KOPT-K1 (cell line): ENCODE measurements at regions not wholly inside any gene's neighbourhood (a gene's known extent, or its start where the extent isn't known, plus 50 kb on each side); places are given as distances from the start of the nearest gene placed in this dataset.

Experiments
- H3K27ac ChIP-seq: fragments of 200-600 bp; sonication (generic); 2 replicates; pipeline ENCODE4 v1.5.1; 2016; ENCODE audit warnings: antibody characterized with exemption, mild to moderate bottlenecking, low read depth, low read length; ENCODE audit not compliant: poor library complexity, severe bottlenecking
- H3K36me3 ChIP-seq: fragments of 200-600 bp; sonication (generic); 2 replicates; pipeline ENCODE4 v1.5.1; 2017; ENCODE audit warnings: antibody characterized with exemption, mild to moderate bottlenecking, low read length, moderate library complexity; ENCODE audit not compliant: insufficient read depth
- H3K9me3 ChIP-seq: fragments of 200-600 bp; sonication (generic); 2 replicates; pipeline ENCODE4 v1.5.1; 2017; ENCODE audit warnings: antibody characterized with exemption, low read length, mild to moderate bottlenecking; ENCODE audit not compliant: insufficient read depth, poor library complexity, severe bottlenecking

DNA sequence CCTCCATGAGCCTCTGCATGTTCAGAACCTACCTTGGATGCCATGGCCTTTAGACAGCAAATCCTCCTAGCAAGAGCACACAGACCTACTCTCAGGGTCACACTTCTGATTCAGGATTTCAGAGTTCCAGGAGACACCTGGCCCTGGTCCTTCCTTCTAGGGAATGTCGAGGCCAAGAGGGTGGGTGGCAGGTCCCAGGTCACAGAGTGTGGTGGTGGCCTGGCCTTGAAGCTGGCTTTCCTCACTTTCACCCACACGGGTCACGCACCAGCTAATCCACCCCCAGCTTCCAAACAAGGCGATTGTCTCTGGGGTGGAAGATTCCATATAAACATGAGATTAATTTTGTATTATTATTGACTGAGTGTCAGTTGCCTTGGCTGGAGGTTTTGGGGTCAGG is 328.3 kb upstream of the RTL1 start:
- Histone ChIP-seq H3K36me3 (no peaks in the 10 kb centered on the region), H3K27ac (peak overlapping the region; percentile 32), H3K9me3 (no peaks in the 10 kb centered on the region)

DNA sequence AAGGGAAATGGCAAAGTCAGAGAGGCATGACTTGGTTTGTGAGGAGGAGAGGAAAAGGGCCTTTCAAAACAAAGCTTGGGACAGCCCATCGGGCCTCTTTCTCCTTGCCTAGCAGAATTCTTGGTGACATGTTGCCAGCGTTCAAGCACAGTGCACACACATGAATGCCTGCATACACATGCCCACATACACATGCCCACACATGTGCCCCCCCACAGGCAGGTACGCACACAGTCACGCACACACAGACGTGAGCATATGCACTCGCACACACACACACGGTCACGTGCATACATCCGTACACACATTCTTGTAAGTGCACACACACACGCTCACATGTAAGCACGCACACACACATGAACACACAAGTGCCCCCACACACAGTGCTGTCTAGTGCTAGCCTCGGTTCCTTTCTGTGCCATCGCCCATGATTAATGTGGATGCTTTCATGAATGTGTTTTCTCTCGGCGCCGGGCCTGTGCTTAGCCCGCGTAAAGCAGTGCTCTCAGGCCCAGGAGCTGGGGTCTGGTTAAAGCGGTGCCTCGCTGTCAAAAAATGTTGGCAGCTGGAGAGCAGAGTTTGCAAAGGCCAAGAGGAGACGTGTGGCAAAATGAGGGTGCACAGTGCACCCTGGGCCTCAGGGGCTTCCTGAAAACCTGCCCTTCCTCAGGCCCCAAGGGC is 328.8 kb upstream of the DIO3 start:
- Histone ChIP-seq H3K27ac (peak overlapping the region; percentile 72), H3K36me3 (no peaks in the 10 kb centered on the region), H3K9me3 (no peaks in the 10 kb centered on the region)

DNA sequence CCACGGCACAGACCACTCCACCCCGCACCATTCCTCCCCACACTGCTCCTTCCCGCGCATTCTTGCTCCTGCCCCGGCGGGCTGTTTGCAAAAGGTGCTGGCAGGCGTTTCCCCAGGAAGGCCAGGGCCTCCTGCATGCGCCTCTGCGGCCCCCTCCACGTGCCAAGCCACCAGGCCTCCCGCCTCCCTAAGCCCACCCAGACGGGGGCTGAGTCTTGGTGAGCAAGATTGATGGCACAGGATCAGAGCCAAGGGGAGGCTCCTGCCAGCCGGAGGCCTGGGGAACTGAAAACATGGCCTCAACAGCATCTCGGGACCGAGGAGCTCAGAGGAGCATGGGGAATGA is 328.3 kb upstream of the DIO3 start:
- Histone ChIP-seq H3K36me3 (no peaks in the 10 kb centered on the region), H3K9me3 (no peaks in the 10 kb centered on the region), H3K27ac (peak overlapping the region; percentile 72)

DNA sequence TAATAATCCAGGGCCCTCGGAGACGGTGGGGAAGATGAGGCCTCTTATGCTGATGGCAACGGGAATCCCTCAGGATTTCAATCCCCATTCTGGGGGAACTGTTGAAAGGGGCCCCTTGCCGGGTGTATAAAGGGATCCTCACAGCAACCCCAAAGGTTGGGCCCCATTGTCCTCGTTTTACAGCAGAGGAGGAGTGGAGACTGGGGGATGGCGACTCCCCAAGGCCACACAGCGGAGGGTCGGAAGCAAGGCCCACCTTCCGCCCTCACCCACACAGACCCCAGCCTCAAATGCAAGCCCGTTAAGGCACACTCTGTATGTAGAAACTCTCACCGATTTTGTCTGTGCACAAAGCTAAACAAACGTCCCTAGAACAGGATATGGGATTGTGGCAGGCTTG is 327.9 kb upstream of the DIO3 start:
- H3K36me3 ChIP-seq, result no peaks in the 10 kb centered on the region
- no peaks in the 10 kb centered on the region for H3K9me3 ChIP-seq
- peak overlapping the region; percentile 72 for H3K27ac ChIP-seq

DNA sequence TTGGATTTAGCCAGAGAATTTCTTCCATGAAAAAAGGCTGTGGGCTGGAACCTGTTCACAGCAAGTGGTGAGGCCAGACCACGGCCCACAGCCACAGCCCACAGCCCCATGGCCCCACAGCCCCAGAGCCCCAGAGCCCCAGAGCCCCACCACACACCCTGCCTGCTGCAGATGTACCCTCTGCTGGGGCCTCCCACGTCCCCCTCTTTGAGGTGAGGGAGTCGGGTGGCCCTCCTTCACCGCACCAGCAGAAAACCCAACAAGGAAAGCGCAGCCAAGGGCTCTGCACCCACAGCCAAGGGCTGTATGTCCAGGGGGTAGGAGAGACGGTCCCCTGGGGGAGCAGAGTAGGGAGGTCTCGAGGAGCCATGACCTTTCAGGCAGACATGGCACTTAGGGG is 327.5 kb upstream of the DIO3 start:
- H3K9me3 ChIP-seq, result no peaks in the 10 kb centered on the region
- H3K27ac ChIP-seq, result peak overlapping the region; percentile 72
- no peaks in the 10 kb centered on the region for H3K36me3 ChIP-seq

DNA sequence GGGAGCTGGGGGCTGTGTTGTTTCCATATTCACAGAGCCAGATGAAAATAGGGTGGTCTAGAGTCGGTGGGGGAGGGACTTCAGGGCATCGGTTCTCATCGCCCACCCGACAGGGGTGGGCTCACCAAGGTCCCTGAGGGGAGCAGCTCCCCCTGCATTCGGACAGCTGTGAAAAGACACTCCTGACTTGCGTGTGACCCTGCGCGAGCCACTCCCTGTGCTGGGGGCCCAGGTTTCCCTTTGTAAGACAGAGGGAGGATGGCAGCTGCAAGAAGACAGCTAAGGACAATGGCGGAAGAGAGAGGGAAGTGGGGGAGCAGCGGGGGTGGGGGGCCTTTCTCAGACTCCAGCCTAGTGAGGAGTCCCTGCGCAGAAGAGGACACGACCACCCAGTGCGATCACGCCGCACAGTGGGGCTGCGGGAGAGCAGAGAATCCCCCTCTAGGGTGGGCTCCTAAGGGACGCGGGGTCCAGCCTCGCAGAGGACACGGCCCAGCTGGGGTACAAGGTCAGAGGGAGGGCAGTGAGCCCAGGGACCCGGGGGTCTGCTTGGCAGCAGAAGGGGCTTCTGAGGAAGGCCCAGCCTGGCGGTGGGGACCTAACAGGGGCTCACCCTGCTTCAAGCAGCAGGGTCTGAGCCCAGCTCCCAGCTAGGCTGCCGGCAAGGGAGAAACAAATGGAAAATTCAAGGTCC is 326.9 kb upstream of the DIO3 start:
- Histone ChIP-seq H3K27ac (peak overlapping the region; percentile 72), H3K36me3 (no peaks in the 10 kb centered on the region), H3K9me3 (no peaks in the 10 kb centered on the region)

DNA sequence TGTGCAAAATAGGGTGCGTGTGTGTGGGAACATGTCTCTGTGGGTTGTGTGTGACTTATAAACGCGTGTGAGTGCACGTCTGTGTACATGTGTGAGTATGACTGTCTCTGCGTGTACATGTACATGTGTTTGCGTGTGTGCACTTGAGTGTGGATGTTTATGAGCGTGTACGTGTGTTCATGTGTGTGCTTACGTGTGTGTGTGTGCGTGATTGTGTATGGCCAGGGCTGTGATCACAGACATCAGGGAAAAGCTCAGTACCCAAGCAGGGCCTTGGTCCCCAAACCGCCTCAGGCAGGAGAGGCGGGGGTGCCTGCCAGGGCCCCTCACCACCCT is 326.3 kb upstream of the DIO3 start:
- peak overlapping the region; percentile 72 for H3K27ac ChIP-seq
- H3K36me3 ChIP-seq, result no peaks in the 10 kb centered on the region
- no peaks in the 10 kb centered on the region for H3K9me3 ChIP-seq

DNA sequence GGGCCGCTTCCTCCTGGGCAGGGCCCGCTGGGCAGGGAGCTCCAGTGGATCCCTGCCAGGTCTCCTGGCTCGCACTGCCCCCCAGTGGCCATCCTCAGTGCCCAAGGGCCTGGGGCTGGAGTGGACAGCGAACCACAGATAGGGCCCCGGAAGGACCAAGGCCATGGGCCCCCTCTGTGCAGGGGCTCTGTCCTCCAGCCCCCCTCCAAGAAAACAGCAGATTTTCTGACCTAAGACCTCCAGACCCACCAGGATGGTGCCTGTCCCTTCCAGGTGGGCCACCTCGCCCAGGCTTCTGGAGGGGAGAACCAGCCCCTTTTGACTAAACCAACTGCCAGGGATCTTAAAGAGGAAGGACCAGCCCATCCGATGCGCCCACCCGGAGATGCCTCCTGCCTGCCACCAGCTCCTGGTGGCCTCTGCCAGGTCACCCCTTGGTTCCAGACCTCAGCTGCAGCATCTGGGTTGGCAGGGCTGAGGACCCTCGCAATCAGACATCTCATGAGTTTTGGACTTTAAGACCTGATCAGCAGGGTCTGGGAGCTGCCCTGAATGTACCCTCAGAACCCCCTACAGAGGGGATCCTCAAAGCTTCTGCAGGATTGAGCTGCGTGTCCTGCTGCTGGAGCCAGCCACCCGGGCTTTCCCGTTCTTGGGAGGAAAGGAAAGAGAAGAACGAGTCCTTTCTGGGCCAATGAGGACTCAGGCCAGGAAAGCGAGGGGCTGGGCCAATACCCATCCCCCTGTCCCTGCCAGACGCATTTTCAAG is 325.8 kb upstream of the DIO3 start:
- H3K36me3 ChIP-seq, result no peaks in the 10 kb centered on the region
- H3K9me3 ChIP-seq, result no peaks in the 10 kb centered on the region
- H3K27ac ChIP-seq, result peak overlapping the region; percentile 72

DNA sequence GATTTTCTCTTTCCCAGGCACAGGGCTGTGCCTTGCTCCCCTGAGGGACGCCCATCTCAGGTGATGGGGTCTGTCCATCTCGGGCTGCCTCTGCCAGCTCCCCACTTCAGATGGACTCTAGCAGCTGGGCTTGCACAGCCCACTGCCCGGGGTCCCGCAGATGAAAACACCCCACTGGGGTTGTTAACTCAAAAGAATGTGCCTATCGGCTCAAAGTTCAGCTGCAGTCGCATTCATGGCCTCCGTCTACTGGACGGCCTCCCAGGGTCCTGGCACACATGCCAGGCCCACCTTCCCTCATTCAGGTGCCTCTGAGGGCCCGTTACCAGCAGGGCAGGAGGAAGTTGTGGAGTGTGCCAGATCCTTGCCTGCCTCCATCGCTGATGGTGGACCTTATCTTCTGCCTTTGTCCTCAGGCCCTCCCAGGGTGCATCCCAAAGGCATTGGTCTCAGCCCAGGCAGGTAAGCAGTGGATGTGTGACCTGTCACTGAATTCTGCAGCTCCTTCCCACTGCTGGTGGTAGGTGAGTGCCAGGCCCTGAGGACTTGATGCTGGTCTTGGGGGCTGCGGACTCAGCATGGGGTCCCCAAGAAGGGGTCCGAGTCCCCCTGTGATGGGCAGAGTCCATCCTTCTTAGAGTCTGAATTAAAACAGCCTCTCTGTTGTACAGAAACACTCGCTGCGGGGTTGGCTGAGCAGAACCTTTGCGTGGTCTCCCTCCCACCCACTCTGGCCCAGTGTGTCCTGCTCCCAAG is 324.6 kb upstream of the DIO3 start:
- H3K27ac ChIP-seq, result no peak overlapping the region
- no peaks in the 10 kb centered on the region for H3K9me3 ChIP-seq
- H3K36me3 ChIP-seq, result no peaks in the 10 kb centered on the region

DNA sequence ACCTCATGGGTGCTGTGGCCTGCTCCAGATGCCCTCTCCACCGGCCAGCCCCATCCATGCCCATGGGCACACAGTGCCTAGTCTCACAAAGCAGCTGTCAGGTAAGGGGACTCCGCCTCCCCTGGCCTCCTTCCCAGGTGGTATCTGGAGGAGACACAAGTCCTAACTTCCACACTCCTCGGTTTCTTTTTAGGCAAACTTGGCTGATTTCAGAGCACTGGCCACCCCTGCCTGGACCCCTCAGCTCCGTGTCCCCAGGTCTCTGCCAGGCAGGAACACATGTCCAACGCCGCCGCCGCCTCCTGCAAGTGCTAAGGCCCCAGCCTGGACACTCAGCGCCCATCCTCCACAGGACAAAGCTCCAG is 324.1 kb upstream of the DIO3 start:
- no peaks in the 10 kb centered on the region for H3K36me3 ChIP-seq
- H3K9me3 ChIP-seq, result no peaks in the 10 kb centered on the region
- no peak overlapping the region for H3K27ac ChIP-seq

DNA sequence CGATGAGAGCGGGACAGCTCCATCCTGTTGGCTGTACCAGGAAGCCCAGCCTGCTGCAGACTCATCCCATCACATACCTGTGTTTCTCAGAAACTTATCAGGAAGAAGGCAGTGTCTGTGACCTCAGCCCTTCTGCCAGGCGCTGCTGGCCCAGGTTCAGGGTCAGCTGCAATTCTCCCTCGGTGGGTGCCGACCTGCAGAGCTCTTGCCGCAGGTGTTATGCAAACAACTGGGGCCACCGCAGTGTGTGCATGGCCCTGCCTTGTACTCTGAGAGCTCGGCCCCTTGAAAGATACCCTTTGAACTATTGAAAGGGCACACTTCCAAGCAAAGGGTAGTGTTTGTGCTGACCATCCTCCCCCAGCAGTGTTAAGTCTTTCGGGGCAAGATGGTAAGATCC is 322.2 kb upstream of the DIO3 start:
- H3K9me3 ChIP-seq, result peaks cover 12% of the 10 kb centered on the region
- no peak overlapping the region for H3K27ac ChIP-seq
- no peaks in the 10 kb centered on the region for H3K36me3 ChIP-seq

DNA sequence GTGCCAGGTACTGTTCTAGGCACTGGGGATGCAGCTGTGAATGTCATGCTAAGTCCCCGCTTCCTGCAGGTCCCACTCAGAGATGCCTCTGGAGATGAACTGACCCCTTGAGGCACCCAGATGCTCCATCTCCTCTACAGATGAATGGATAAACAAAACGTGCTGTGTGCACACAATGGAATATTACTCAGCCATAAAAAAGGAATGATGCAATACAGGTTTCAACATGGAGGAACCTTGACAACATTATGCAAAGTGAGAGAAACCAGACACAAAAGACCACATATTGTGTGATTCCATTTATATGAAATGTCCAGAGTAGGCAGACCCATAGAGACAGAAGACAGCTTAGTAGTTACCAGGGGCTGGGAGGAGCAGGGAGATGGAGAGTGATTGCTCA is 320.1 kb upstream of the DIO3 start:
- no peaks in the 10 kb centered on the region for H3K36me3 ChIP-seq
- no peak overlapping the region for H3K27ac ChIP-seq
- peaks cover 32% of the 10 kb centered on the region for H3K9me3 ChIP-seq

DNA sequence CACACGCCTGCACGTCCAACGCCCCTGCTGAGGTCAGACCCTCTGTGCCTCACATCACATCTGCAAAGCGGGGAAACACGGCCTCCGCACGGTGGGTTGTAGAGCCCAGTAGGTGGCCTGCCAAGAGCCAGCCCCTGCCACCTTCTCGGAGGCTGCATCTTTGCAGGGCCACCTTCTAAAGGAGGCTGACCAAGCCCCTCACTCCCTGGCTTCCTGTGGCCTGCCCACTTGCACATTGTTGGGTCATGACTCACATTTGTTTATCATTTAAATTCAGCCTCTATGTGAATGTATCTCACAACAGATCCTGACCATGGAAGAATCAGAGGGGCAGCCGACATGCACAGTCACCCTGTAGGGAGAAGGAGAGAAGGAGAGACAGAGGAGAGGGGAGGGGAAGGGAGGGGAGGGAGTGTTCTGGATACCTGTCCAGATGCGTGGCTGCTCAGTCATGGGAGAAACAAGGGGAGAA is 319.5 kb upstream of the DIO3 start:
- peaks cover 39% of the 10 kb centered on the region for H3K9me3 ChIP-seq
- H3K36me3 ChIP-seq, result no peaks in the 10 kb centered on the region
- no peak overlapping the region for H3K27ac ChIP-seq

DNA sequence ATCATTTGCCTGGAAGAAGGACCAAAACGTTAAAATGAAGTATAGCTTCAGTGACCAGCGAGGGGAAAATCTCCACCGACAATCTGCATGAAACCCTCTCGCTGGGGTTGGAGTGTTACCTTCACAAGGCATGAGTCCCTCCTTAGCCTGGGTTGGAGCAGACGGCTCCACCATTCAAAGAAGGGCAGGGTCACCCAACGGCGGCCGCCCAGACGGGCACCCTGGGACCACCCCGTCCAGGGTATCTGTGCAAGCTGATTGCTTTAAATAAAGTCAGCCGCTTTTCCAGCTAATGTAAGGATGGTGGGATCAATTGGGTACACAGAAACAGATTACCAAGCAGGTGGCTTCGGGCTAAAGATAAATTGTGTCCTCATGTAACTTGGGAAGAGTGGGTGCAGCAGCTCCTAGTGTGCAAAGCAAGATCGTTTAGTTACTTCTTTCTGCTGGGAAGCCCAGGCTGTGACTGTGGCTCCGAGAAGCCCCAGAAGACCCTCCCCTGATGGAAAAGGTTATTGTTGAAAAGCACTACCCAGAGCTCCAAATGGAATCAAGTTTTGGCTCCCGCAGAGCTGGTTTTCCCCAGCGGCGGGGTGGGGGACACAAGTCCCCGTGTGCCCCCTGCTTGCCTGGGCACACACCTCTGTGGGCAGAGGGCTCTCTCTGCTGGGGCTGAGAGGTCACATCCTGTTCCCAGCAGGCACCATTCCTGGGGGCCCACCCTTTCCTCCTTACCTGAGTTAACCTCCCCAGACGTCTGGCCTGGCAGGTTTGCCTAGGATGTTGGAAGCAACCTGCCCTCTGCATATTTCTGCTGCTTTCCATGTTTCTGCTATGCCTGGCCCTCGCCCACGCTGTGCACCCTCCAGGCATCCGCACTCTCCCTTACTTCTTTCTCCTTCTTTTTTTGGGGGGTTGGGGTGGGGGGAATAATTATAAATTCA is 318.6 kb upstream of the DIO3 start:
- H3K36me3 ChIP-seq, result no peaks in the 10 kb centered on the region
- peaks cover 48% of the 10 kb centered on the region for H3K9me3 ChIP-seq
- H3K27ac ChIP-seq, result no peak overlapping the region
